IPS DF 19.7 (cell line): ENCODE measurements at regions not wholly inside any gene's neighbourhood (a gene's known extent, or its start where the extent isn't known, plus 50 kb on each side); places are given as distances from the start of the nearest gene placed in this dataset.

ENCODE experiments used
- DNase-seq: peaks from one replicate; pipeline ENCODE4 v3.0.0-alpha.2; 2013; ENCODE audit warnings: low read depth, low spot score

DNA sequence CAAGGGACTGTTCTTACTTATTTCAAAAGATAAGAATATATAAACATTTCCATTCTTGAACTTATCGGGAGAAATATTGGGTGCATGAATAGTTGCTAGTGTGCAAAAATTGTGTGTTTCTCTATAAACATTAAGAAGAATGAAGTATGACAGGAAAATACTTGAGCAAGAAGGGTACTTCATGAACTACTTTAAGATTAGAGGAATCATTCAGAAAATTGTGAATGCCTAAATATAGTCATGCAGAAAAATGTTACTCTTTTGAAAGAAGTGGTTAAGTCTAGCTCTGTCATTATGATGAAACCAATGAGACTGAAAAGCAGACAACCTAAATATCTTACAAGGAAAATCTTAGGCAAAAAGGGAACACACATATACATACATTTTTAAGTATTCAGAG, 207.8 kb upstream of the PCDH18 start:
- DNase-seq, result no peak

DNA sequence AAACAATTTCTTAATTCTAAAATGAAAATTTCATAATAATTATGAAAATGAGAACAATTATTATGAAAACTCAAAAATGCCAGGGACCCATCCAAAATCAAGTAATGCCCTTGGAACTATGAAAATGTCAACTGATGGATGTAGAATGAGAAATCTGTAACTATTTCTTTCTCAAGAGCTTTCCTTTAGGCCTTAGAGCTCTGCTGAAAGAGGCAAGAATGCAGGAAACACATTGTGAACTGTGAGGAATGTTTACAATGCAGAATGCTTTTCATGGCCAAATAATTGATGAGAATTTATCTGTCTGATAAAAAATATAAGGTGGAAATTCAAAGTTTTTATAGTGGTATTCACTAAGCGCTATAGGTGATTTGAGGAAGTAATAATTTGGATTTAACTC, 207.1 kb upstream of the PCDH18 start:
- DNase-seq, result no peak

DNA sequence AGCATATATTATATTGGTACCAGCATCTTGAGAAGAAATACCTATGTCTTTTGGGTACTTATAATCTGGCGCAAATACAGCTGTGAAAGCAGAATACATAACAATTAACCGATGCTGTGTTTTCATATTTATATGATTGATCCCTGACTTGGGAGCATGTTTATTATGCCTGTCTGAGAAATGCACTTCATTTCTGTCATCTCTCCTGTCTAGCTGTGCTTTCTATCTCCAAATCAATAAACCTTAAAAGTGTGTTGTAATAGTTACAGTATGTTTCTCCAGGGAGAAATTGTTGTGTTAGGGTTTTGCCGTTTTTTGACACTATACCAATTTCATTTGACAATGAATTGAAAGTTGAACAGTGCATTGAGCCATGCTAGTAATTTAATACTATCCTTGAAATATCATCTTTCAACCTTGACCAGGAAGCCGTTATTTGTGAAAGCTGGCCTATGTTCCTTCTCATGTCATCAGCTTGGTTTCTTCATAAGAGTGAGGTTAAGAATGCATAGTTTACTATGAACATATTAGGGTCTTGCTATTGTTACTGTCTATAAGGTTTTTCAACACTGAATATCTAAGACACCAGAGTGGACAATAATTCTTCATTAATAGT, 206.2 kb upstream of the PCDH18 start:
- no peak for DNase-seq

DNA sequence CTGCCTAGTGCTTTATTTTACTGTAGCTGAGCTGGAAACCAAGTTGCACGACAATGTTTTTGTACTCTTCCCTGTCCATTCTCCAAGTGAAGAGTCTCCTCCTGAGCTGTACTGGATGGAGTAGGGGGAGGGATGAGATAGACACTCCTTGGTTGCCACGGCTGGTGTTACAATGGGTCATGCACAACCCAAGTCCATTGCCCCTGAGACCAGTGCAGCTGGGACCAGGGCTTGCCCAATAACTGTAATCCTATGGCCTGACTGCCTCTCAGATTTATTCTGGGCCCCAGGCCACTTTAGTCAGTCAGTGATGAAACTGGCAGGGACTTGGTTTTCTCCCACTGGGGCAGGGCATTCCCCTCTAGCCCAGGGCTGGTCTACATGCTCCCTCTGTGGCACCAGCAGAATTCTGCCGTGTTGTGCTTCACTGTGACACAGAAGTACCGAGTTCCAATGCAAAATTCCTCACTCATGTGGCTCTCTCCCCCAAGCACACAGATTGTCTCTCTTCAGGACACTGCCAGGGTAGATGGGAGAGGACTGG, 203.3 kb upstream of the PCDH18 start:
- DNase-seq, result no peak

DNA sequence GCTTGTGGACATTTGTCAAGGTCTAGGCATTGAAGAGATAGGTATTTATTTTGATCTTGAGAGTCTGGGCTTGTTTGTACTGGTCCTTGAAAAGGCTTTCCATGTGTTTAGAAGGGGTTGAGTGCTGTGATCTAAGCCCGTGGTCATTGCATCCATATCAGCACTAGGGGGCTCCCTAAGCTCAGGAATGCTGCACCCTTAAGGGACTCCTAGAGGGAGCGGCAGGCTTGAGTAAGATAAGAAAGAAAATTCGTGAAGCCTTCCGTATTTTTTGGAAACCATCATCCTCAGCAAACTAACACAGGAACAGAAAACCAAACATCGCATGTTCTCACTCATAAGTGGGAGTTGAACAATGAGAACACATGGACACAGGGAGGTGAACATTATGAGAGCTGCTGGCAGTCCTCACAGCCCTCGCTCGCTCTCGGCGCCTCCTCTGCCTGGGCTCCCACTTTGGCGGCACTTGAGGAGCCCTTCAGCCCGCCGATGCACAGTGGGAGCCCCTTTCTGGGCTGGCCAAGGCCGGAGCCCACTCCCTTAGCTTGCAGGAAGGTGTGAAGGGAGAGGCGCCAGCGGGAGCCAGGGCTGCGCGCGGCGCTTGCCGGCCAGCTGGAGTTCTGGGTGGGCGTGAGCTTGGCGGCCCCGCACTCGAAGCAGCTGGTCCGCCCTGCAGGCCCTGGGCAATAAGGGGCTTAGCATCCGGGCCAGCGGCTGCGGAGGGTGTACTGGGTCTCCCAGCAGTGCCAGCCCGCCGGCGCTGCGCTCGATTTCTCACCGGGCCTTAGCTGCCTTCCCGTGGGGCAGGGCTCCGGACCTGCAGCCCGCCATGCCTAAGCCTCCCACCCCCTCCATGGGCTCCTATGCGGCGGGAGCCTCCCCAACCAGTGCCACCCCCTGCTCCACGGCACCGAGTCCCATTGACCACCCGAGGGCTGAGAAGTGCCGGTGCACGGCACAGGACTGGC, 201.2 kb upstream of the PCDH18 start:
- DNase-seq, result peak; percentile 40

DNA sequence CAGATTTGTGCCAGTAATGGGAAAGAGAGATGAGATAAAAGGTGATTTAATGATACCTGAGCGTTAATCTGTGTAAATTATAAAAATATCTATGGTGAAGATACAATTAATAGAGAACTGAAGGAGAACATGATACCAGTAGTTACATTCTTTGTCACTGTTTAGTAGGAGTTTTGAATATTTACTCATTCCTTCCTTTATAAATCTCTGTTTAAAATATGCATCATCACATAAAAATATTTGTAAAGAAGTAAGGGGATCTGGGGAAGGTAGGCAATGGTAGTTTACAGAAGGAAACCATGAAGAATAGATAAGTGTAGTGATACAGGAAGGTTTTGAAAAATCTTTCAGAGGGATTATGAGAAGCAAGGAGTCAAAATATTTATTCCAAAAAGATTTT, 190.6 kb upstream of the PCDH18 start:
- no peak for DNase-seq

DNA sequence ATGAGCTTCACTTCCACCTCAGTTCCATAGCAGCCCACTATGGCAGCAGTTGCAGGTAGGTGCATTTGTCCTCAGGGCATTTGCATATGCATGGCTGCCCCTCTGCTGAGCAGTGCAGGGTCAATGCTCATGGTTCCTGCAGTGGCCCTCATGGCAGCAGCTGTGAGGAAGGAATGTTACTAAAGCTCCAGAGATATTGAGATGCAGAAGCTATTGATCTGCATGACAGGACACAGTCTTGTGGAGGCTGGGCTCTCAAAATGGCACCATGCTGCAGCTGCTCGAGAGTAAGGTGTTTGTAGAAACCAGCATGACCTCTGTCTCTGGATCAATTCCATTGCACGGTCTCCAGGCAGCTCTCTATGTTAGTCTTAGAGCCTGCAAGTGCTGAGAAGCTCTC, 179.2 kb upstream of the PCDH18 start:
- DNase-seq, result peak; percentile 52

DNA sequence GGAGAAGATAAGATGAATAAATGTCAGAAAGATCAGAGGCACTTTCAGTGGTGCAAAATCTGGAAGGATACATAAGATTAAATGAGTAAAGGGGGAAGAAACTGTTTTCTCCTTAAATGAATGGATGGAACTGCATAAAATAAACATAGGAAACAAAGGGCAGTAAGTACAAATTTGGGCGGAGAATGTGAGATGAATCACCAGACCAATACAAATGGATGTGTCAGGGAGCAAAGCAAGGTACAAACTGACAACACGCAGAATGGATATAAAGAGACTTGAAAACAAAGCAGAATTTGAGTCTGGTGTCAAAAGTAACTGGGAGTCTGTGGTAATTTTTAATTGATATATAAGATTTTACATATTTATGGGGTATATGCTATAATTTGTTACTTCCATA, 175.3 kb upstream of the PCDH18 start:
- DNase-seq, result no peak

DNA sequence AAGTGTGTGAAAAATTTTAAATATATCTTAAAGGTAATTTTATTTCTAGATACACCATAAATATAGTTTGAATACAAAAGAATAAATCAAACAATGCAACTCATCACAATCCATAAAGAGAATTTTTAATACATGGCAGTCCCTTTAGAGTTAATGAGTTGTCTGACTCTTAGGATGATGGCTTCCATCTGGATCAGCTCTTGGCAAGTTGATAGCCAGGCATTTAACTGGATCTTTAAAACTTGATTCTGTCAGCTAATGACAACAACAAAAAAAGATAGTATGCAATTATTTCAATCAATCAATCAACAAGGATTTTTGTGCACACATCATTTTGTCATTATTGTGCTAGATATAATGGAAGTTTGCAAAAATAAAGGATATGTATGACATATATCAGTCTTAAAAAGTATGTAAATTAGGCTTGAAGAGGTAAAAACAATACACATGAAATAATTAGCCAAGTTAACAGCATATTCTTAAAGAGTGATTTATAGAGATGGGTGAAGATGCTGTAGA, 174.9 kb upstream of the PCDH18 start:
- DNase-seq, result no peak

DNA sequence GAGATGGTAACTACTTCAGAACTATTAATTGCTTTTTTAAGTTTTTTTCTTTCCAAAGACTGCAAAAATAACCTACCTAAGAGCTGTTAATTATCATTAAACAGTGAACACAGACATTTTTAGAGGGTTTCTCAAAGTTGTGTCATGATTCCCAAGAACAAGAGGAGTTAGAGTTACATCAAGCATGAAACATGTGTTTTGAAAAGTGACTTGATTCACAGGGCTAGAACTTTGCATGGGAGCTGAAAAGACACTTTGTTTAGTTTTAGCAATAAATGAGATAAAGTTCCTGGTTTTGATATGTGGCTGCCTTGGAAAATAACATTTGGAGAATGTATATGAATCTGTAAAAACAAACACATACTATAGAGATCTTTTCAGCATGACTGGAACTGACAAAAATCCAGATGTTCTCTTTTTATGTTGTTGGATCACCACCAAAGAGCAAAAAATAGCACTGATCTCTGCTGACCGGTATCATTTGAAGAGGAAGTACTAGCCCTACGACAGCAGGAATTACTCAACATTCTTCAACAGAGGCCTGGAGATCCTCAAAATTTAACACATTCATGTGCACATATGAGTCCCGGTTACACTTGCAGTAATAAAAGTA, 173.0 kb upstream of the PCDH18 start:
- DNase-seq, result no peak

DNA sequence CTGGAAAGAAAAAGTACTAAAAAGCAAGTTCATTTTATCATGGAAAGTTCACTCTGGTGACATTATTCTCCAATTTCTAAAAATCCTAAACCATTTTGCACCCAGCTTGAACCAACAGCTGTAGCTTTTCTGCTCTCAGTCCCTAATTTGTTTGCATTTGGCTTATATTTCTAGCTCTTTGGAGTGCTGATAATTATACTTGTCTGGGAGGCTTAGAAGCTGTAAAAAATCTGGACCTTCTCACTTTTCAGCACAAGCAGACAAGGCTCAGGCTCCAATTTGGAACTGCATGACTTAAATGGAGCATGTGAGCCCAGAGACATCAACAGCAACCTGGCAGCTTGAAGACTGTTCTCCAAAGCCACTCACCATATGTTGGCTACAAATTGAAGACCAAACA, 170.9 kb upstream of the PCDH18 start:
- no peak for DNase-seq

DNA sequence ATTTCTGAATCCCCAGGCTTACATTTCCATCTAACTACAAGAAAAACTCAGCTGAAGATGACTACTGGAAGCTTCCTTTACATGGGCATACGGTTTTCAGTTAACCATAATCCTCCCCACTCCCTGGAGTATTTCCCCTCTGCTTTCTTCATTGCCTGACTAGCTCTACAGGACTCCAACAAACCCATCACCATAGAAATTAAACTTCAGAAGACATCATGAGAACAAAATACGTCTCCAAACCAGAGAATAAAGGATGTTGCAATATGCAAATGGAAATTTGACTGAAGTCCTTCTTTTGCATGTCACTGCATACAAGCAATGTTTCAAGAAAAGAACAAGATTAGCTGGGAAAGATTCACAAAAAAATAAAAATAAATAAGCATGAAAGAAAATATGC, 170.2 kb upstream of the PCDH18 start:
- no peak for DNase-seq

DNA sequence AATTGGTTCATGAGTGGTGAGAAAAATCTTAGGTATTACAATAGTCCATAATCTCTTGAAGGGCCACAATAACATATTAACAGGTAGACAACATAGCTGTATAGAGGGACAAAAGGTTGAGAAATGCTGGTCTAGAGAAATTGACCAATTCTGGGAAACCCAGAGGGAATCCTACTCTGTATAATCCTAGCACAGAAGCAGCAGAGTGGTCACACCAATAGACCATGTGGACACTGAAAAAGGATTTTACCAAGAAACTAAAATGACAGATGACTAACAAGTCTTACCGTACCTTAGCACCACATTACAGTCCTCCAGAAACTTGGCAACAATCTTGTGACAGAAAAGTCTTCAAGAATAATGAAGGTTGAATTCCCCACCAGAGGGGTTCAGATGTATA, 169.1 kb upstream of the PCDH18 start:
- DNase-seq, result no peak

DNA sequence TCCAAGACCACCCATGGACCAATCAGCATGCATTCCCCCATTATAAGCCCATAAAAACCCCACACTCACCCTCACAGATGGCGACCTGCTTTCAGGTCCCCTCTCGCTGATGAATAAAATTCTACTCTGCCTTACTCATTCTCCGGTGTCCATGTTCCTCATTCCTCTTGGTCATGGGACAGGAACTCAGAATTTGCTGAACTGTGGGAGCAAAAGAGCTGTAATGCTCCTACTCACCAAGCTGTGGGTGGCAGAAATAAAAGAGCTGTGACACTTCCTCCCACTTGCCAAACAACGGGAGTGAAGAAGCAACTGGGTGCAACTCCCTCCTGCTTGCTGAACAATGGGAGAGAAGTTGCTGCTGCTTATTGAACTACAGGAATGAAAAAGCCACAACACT, 168.5 kb upstream of the PCDH18 start:
- DNase-seq, result no peak

DNA sequence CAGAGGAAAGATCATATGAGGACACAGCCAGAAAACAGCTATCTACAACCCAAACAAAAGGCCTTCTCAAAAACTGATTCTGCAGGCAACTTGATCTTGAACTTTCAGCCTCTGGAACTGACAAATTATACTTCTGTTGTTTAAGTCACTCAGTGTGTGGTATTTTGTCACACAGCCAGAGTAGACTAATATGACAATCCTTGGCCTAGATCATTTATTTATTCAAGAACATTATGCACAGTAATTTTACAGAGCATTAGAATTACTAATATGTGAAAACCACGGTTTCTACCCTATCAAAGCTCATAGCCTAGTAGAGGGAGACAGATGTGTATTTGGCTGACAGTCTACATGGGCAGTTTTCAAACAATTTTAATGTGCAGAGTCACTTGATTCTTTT, 167.8 kb upstream of the PCDH18 start:
- no peak for DNase-seq

DNA sequence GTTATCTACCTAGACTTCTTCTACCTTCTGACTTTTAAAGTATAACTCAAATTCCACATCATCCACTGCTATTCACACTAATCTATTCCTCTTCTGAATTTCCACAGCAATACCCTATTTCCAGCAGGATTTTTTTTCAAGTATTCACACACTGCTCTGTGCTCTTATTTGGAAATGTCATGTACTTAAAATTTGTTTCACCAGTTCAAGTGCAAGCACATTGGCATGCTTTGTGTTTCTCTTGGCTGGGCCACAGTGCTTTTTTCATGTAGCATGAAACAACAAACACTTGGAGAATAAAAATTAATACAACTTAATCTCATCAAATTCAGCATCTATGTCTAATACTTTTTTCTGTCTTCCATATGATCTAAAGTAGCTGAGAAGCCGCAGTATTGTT, 161.8 kb upstream of the PCDH18 start:
- DNase-seq, result no peak

DNA sequence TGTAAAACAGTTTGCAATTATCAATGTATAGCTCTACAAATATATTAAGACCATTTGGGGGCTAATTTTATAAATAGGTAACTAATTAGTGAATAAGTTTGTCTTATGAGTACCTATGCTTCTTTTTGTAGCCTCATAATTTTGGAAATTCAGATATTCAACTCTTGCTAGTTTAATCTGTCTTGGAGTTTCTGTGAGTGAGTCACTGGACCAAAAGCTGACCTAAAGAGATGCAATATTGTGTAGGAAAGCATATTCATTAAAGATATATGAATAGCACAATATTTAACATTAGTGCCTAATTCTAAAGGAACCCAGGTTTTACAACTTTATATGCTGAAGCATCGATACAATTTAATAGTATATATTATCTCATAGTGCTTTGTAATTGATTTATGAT, 161.3 kb upstream of the PCDH18 start:
- no peak for DNase-seq

DNA sequence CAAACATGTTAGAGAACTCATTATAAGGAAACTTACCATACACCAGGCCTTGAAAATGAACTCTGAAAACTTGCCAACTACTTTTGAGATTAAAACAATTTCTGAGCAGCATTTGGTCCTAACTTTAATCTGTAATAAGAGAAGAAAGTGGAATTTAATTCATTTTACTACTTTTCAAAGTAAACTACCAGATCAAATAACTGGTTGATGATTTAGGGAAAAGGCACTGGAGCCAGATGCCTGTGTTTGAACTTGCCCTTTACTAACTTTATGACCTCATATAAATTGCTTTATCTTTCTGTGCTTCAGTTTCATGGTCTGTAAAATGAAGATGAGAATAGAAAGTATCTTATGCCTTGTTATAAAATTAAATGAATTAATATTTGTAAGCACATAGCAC, 159.9 kb upstream of the PCDH18 start:
- DNase-seq, result no peak

DNA sequence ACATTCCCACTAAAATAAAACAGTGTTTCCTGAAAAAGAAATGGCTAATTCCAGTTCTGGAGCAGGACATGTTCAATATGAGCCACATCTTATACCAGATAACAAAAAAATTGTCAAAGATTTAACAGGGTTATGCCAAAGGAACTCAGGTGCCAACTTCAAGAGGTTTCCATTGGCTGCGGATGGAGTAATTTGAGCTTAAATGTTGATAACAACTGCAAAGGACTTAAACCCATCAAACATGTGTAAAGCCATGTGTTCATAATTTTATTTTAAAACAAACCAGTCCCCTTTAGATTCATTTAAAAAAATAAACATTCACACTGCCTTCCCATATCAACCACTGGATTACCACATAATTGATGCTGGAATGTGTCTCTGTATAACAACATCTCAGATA, 156.4 kb upstream of the PCDH18 start:
- DNase-seq, result no peak

DNA sequence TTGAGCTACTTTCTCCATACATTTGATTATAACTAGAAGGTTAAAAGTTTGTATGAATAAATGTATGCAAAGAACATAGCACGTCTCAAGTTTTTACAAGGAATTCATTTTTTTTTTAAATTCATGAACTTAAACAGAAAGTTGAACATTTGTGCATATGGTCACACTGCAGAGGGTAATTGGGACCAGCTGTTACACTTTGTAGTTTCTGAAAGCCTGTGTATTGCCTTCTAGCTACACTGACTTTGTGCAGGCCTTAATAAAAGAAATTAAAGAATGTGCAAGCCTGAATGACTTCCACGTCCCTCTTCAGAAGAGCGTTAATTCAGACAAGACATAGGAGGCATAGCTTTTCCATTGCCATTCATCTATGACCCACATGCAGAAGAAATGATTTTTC, 153.1 kb upstream of the PCDH18 start:
- no peak for DNase-seq

DNA sequence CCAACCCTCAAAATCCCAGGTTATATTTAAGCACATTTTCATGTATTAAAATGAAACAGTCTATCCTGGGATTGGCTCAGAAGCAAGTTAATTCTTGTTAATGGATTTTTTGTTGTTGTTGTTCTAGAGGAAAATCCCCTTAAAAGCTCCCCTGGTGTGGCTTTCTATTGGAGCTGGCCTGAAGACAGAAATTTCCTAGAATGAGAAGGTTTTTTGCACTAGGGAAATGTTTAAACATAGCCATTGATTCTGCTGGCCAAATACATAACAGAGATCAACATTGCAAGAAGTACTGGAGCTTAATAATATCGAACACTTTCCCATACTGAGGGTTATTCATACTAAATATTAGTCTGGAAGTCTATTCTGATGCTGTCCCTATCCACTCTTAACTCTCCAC, 148.8 kb upstream of the PCDH18 start:
- DNase-seq, result no peak

DNA sequence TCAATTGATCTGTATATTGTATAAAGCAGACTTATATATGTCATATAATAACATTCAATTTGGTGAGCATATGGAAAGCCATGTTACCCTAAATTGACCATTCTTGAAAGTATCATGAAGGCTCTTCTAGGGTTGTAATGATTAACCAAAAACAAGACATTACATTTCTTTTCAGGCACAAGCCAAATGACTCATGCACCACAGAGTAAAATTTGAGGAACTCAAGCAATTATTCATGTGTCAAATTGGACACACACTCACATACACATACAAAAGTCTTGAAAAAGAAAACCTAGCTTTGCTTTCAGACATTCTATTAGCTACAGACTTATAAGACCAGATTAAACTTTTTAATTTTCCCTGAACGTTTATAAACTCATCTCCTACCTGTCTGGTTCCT, 146.5 kb upstream of the PCDH18 start:
- DNase-seq, result no peak
